Stimulated activated CD4-positive, alpha-beta T cell treated with anti-CD3 and anti-CD28 coated beads, Interleukin-12 subunit alpha, Interleukin-12 subunit beta, amount 100 ng/mL, for 24 hours (primary cell): ENCODE measurements at regions not wholly inside any gene's neighbourhood (a gene's known extent, or its start where the extent isn't known, plus 50 kb on each side); places are given as distances from the start of the nearest gene placed in this dataset.
"Not testable (repeated sequence)": the region's sequence is repeated elsewhere in the genome, so short reads cannot be mapped to it uniquely, and the experiment has no call there.

ENCODE experiments used
- DNase-seq, 2 experiments: peaks; one replicate each; pipeline ENCODE4 v3.0.0-alpha.2; 2020; ENCODE audit warnings: low read depth in 2 of 2

- not testable (repeated sequence) for DNase-seq
Observed at GRCh38 chr11:3514635-3515424, 127.0 kb downstream of the ART5 start.

DNA sequence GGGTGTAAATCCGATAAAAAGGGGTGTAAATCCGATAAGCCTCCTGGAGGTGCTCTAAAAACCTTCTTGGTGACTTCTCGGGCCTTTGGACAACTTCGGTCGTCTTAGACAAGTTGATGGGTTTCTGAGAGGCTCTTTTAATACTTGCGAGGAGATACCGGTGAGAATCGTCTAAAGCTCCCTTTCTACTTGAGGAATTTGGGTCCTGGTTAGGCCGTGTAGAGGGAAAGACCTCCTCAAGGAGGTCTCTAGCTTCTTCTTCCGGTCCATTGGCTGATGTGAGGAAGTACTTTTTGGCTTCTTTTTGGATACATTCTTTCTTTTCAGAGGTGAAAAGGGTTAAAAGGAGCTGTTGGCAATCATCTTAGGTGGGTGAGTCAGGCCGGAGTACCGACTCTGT is 128.5 kb downstream of the ART5 start:
- not testable (repeated sequence) for DNase-seq

DNA sequence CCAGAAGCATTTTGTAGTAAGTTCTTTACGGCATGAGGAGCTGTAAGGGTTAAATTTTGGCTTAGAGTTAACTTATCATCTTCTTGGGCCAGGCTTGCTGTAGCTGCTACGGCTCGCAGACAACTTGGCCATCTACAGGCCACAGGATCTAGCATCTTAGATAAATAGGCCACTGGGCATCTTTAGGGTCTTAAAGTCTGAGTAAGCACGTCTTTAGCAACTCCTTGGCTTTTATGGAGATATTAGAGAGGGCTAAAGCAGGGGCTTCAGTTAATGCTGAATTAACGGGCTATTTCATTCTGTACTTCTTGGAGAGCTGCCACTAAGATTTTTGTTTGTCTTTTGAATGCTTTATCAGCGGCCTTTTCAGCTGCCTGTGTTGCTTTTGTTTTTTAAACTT is 129.0 kb downstream of the ART5 start:
- DNase-seq: not testable (repeated sequence)

DNA sequence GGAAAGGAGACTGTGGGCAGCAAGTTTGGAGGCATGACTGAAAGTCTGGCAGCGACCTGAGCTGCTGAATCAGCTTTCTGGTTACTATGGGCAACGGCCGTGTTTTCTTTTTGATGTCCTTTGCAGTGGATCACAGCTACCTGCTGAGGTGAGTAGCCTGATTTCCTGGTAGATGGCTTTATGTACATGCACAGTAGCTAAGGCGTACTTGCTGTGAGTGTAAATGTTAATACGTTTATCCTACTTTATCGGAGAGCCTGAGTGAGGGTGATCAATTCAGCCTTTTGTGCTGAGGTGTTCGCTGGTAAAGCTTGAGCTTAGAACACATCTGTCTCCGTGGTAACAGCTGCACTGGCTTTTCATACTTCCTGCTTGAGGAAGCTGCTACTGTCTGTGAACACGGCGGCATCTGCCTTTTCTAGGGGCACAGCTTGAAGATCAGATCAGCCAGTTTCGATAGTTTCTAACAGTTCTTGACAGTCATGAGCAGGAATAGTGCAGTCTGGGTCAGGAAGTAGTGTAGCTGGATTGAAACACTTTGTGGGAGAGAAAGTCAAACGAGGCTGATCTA is 129.6 kb downstream of the ART5 start:
- DNase-seq: peak; percentile 2 to 6

DNA sequence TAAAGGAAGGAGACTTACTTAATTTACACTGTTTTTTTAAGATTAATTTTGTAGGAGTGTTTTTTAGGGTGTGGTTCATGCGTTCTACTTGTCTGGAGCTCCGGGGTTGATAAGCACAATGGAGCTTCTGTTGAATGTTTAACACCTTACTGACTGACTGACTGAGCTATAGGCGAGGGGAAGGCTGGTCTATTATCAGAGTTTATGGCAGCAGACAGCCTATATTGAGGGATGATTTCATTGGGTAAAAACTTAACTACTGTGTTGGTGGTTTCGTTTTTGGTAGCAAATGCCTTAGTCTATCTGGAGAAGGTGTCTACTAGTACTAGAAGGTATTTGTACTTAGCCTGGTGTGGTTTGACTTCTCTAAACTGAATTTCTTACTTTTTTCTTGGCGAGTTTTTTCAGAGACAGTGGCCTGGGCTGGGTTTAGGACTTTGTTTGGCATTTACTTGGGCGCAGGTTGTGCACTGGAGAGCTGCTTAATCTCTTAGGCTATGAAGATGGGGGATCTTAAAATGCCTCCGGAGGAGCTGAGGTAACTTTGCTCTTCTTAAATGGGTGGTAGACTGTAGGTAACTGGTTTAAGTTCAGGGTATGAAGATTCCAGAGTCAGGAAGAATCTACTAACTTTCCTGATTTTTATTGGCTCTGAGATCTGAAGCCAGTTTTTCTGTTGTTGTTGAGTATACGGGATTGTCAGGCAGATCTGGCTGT is 130.2 kb downstream of the ART5 start:
- not testable (repeated sequence) for DNase-seq

- not testable (repeated sequence) for DNase-seq
Observed at GRCh38 chr11:3509563-3509962, 130.6 kb upstream of the ZNF195 start.

DNA sequence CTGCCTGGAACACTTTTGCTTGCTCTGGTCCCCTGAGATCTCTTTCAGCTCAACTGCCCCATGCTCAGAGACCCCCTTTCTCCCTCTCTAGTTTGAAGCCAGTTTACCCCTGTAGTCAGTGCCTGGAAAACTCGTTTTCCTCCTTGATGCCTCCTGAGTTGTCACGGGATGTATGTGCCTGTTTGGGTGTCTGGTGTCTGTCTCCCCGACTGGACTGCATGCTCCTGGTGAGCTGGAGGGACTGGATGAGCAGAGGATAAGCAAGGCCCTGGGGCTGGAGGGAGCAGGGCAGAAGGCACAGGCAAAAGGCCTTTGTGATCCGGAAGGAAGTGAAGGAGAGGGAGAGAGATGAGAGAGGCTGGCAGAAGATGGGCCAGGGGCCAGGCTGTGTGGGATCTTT is 120.3 kb upstream of the ZNF195 start:
- DNase-seq: not testable (repeated sequence)

DNA sequence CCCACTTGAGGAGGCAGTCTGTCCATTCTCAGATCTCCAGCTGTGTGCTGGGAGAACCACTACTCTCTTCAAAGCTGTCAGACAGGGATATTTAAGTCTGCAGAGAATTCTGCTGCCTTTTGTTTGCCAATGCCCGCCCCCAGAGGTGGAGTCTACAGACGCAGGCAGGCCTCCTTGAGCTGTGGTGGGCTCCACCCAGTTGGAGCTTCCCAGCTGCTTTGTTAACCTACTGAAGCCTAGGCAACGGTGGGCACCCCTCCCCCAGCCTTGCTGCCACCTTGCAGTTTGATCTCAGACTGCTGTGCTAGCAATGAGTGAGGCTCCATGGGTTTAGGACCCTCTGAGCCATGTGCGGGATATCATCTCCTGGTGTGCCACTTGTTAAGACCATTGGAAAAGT is 119.4 kb upstream of the ZNF195 start:
- not testable (repeated sequence) for DNase-seq

DNA sequence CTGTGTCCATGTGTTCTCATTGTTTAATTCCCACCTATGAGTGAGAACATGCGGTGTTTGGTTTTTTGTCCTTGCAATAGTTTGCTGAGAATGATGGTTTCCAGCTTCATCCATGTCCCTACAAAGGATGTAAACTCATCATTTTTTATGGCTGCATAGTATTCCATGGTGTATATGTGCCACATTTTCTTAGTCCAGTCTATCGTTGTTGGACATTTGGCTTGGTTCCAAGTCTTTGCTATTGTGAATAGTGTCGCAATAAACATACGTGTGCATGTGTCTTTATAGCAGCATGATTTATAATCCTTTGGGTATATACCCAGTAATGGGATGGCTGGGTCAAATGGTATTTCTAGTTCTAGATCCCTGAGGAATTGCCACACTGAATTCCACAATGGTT is 114.2 kb upstream of the ZNF195 start:
- DNase-seq: not testable (repeated sequence)

DNA sequence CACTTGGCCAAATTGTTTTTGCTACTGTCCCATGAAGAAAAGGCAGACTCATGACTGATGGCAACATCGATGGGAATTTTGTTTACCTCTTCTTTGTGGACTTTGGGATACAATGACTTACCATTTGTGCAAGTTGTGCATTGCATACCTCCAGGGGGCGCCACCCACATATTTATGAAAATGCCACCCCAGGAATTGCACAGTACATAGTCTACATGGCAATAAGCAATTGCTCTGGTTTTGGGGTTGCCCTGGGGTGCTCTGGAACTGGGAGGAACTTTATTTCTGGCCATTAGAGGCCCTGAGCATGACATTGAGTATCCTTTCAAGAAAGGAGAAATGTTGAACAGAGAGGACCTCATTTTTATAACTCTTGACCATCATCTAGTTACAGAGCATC is 109.1 kb upstream of the ZNF195 start:
- DNase-seq: not testable (repeated sequence)

GRCh38 chr11:3485737-3486136 is 106.8 kb upstream of the ZNF195 start:
- not testable (repeated sequence) for DNase-seq

DNA sequence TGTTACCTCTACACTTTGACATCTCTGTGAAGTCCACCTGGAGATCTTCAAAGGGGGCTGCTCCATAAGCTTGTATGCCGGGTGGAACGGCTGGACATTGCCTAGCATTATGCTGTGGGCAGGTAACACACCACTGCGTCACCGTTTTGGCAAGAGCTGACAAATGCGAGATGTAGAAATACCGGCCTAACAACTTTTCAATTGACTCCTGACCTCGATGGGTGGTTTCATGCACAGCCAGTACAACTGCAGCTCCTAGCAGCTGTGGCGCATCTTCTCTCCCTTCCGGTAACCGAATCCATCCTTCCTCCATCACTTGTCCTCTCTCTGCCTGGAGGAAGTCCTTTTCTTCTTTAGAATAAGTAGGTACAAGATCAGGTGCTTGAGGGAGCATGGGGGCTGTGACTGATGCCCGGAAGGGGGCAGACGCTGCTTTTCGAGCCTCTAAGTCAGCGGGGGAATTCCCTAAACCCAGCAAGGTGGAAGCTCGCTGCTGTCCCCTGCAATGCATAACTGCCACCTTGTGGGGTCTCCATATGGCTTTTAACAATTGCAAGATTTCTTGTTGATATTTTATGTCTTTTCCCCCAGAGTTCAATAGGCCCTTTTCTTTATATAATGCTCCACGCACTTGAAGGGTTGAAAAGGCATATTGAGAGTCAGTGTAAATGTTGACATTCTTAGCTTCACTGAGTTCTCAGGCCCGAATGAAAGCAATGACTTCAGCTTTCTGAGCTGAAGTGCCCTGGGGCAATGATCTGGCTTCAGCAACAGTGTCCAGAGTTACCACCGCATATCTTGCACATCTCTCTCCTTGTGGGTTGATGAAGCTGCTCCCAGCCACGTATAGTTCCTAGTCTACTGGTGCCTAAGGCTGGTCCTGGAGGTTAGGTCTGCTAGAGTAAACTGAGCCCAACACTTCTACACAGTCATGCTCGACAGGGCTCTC is 98.3 kb upstream of the ZNF195 start:
- not testable (repeated sequence) for DNase-seq

GRCh38 chr11:3476084-3476936 is 97.4 kb upstream of the ZNF195 start:
- DNase-seq: not testable (repeated sequence)

GRCh38 chr11:3468963-3469362 is 90.0 kb upstream of the ZNF195 start:
- not testable (repeated sequence) for DNase-seq

GRCh38 chr11:3467599-3467998 is 88.7 kb upstream of the ZNF195 start:
- not testable (repeated sequence) for DNase-seq

DNA sequence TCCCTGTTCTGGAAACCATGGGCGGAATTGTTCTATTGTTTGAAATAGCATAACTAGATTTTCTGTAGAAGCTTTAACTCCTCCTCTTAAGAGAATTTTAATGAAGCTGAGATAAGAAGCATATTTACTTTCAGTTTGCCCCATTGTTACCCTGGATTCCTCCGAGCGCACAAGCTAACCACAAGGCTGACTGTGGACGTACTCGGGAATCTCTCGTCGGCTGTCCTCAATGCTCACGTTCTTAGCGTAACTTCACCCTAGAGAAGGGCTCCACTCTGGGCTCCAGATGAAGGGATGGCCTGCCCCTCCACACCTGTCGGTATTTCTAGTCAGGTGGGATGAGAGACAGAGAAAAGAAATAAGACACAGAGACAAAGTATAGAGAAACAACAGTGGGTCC is 76.7 kb upstream of the ZNF195 start:
- DNase-seq: not testable (repeated sequence)

- peak; percentile 25 to 40 for DNase-seq
Observed at GRCh38 chr11:3454844-3455243, 75.9 kb upstream of the ZNF195 start.

- DNase-seq: not testable (repeated sequence)
Observed at GRCh38 chr11:3453596-3454256, 74.8 kb upstream of the ZNF195 start.

GRCh38 chr11:3450822-3451221 is 71.9 kb upstream of the ZNF195 start:
- not testable (repeated sequence) for DNase-seq

- not testable (repeated sequence) for DNase-seq
Observed at GRCh38 chr11:3445535-3445934, 66.6 kb upstream of the ZNF195 start.
